ENCODE measurements at regions not wholly inside any gene's neighbourhood (a gene's known extent, or its start where the extent isn't known, plus 50 kb on each side); places are given as distances from the start of the nearest gene placed in this dataset.

GRCh38 chr13:73681779-73682178, 452.4 kb downstream of the KLF12 start:
- Histone ChIP-seq H3K27ac (no peak overlapping the region), H3K9me3 (replicated peaks in 1 of 3) (no peaks in the 10 kb centered on the region), H3K4me1 (replicated peaks in 1 of 2) (no peaks in the 10 kb centered on the region), H3K4me3 (no peak overlapping the region), H3K36me3 (replicated peaks in 1 of 2) (no peaks in the 10 kb centered on the region), H3K27me3 (no peaks in the 10 kb centered on the region)
- intact Hi-C loops (cut with DNase I), result no loop called here
- TF ChIP-seq, protein P1, sequence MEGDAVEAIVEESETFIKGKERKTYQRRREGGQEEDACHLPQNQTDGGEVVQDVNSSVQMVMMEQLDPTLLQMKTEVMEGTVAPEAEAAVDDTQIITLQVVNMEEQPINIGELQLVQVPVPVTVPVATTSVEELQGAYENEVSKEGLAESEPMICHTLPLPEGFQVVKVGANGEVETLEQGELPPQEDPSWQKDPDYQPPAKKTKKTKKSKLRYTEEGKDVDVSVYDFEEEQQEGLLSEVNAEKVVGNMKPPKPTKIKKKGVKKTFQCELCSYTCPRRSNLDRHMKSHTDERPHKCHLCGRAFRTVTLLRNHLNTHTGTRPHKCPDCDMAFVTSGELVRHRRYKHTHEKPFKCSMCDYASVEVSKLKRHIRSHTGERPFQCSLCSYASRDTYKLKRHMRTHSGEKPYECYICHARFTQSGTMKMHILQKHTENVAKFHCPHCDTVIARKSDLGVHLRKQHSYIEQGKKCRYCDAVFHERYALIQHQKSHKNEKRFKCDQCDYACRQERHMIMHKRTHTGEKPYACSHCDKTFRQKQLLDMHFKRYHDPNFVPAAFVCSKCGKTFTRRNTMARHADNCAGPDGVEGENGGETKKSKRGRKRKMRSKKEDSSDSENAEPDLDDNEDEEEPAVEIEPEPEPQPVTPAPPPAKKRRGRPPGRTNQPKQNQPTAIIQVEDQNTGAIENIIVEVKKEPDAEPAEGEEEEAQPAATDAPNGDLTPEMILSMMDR (IDR thresholded peaks at IDR 0.05), result no peak
- 85 to 98% (median 89%) methylated on average over 2 of the region's 2 CpGs for WGBS, 4 donors
- no peak for DNase-seq

DNA sequence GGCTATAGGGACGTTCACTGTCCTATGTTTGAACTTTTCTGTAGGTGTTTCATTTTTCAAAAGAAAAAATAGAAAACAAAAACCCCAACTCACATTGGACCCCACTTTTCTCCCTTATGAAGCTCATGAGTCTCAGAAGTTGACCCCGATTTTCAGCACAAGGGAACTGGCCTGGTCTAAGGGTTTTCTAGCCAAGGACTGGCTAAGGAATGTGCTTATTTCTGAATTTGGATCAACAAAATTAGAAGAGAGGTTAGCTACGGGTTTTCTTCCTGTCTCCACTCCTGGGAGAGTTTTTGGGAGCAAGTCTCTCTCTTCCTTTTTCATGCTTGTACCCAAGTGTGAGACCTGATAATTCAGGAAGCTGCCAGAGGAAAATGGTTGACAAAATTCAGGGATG, 453.2 kb downstream of the KLF12 start:
- intact Hi-C loops (cut with DNase I), result no loop called here
- Histone ChIP-seq H3K27me3 (no peaks in the 10 kb centered on the region), H3K4me3 (no peak overlapping the region), H3K4me1 (replicated peaks in 1 of 2) (no peaks in the 10 kb centered on the region), H3K9me3 (replicated peaks in 1 of 3) (no peaks in the 10 kb centered on the region), H3K27ac (no peak overlapping the region), H3K36me3 (replicated peaks in 1 of 2) (no peaks in the 10 kb centered on the region)
- no peak for TF ChIP-seq POLR2A (IDR thresholded peaks at IDR 0.05)
- TF ChIP-seq, protein P1 (IDR thresholded peaks at IDR 0.05), result no peak
- WGBS, 4 donors, result 68 to 85% (median 77%) methylated on average over 3 of the region's 3 CpGs
- no peak for DNase-seq

DNA sequence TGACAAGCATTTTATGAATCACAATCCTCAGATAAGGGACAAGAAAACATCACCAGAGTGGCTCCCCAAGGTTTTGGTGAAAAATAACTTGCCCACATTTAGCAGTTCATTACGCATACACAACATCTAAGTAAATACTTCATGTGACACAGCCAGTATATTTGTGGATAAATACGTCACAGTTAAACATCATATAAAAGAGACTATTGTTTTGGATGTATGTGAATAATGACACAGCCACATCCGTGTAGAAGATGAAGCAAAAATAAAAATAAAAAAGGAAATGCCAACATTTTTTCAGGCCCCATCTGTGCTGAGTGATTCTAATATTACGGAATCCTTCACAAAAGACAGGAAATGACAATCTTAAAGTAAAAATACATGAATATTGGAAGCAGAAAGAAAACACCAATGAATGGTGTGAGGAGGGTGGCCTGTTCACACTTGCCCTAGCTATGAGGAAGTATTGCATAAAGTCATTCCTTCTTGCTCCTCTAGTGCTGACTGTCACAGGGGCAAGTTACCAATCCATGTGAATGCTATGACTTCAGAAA, 457.1 kb downstream of the KLF12 start:
- WGBS, 4 donors, result 53 to 72% (median 58%) methylated on average over 4 of the region's 4 CpGs
- H3K9me3 ChIP-seq (replicated peaks in 1 of 3), result no peaks in the 10 kb centered on the region
- intact Hi-C loops (cut with DNase I), result no loop called here
- TF ChIP-seq, protein P1 (IDR thresholded peaks at IDR 0.05), result no peak
- TF ChIP-seq POLR2A (IDR thresholded peaks at IDR 0.05), result no peak
- DNase-seq, result no peak
- H3K4me1 ChIP-seq (replicated peaks in 1 of 2), result no peaks in the 10 kb centered on the region
- no peaks in the 10 kb centered on the region for H3K36me3 ChIP-seq (replicated peaks in 1 of 2)
- no peak overlapping the region for H3K4me3 ChIP-seq
- no peak overlapping the region for H3K27ac ChIP-seq
- H3K27me3 ChIP-seq, result no peaks in the 10 kb centered on the region

DNA sequence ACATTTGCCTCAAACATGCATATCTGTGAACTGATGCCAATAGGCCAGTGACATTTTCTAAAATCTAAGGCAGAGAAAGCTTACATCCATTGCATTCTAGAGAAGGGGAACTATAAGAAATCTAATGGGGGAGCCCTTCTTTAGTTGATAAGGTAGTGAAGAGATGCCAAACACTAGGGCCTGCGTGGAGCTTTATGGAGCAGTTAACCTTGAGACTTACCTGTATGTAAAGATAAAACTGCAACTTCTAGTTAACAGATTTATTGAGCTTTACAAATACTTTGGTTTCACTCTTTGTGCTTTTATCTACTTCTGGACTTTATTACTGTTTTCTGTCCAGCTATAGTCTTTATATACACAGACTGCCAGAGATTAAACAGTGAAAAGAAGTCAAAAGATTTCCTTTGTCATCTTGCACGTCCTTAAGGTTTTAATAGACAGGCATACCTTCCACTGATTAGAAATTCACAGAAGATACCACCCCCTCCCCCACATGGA, 457.6 kb downstream of the KLF12 start:
- intact Hi-C loops (cut with DNase I), result no loop called here
- TF ChIP-seq, protein P1 (IDR thresholded peaks at IDR 0.05), result no peak
- TF ChIP-seq POLR2A (IDR thresholded peaks at IDR 0.05), result no peak
- Histone ChIP-seq H3K27me3 (no peaks in the 10 kb centered on the region), H3K4me1 (replicated peaks in 1 of 2) (no peaks in the 10 kb centered on the region), H3K9me3 (replicated peaks in 1 of 3) (no peaks in the 10 kb centered on the region), H3K4me3 (no peak overlapping the region), H3K27ac (no peak overlapping the region), H3K36me3 (replicated peaks in 1 of 2) (no peaks in the 10 kb centered on the region)
- DNase-seq, result no peak
- WGBS, 4 donors, result 69 to 79% (median 71%) methylated on average over 2 of the region's 2 CpGs
